WERI-Rb-1 (cell line): ENCODE measurements at regions not wholly inside any gene's neighbourhood (a gene's known extent, or its start where the extent isn't known, plus 50 kb on each side); places are given as distances from the start of the nearest gene placed in this dataset.

ENCODE experiments used
- DNase-seq: peaks from one replicate; pipeline ENCODE4 v3.0.0-alpha.2; 2020
- H3K27ac ChIP-seq: fragments of 250-450 bp; sonication (Bioruptor Pico); 2 replicates; pipeline ENCODE4 v1.5.1; 2020; ENCODE audit warnings: mild to moderate bottlenecking, moderate library complexity
- H3K27me3 ChIP-seq: fragments of 250-450 bp; sonication (Bioruptor Pico); 2 replicates; pipeline ENCODE4 v1.5.1; 2021; ENCODE audit warnings: mild to moderate bottlenecking, low read depth, moderate library complexity; ENCODE audit not compliant: insufficient read depth, severe bottlenecking
- H3K36me3 ChIP-seq: fragments of 250-450 bp; sonication (Bioruptor Pico); 2 replicates; pipeline ENCODE4 v1.5.1; 2020; ENCODE audit warnings: mild to moderate bottlenecking, moderate library complexity
- H3K4me3 ChIP-seq: 2 replicates; pipeline ENCODE4 v1.5.1; 2011; ENCODE audit warnings: low read depth, mild to moderate bottlenecking, control low read depth, low read length
- H3K9me3 ChIP-seq: fragments of 250-450 bp; sonication (Bioruptor Pico); 2 replicates; pipeline ENCODE4 v1.5.1; 2021; ENCODE audit warnings: mild to moderate bottlenecking, moderate library complexity; ENCODE audit not compliant: severe bottlenecking
- TF ChIP-seq, protein P1 (sequence below): IDR thresholded peaks from 2 replicates; pipeline ENCODE4 v1.5.1; 2011; ENCODE audit warnings: low read depth, mild to moderate bottlenecking, control low read depth, inconsistent platforms, low read length

DNA sequence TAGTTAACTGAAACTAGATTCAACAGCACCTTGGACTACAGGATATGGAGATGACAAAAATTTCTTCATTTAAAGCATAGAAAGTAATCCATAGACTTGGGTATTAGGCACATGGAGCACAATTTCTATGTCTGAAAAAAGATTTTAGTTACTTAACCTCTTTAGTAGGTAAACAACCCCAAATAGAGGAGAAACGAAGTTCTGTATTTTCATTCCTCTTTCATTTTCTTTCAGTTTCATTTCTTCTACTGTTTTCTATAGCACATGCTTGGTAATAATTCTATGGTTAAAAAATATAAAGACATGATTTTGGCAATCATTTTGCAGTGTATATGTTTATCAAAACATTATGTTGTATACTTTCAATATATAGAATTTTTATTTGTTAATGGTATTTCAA, 99.5 kb downstream of the CASP12 start:
- H3K27ac ChIP-seq: no peak overlapping the region
- TF ChIP-seq, protein P1, sequence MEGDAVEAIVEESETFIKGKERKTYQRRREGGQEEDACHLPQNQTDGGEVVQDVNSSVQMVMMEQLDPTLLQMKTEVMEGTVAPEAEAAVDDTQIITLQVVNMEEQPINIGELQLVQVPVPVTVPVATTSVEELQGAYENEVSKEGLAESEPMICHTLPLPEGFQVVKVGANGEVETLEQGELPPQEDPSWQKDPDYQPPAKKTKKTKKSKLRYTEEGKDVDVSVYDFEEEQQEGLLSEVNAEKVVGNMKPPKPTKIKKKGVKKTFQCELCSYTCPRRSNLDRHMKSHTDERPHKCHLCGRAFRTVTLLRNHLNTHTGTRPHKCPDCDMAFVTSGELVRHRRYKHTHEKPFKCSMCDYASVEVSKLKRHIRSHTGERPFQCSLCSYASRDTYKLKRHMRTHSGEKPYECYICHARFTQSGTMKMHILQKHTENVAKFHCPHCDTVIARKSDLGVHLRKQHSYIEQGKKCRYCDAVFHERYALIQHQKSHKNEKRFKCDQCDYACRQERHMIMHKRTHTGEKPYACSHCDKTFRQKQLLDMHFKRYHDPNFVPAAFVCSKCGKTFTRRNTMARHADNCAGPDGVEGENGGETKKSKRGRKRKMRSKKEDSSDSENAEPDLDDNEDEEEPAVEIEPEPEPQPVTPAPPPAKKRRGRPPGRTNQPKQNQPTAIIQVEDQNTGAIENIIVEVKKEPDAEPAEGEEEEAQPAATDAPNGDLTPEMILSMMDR: no peak
- DNase-seq: no peak
- no peaks in the 10 kb centered on the region for H3K9me3 ChIP-seq
- no peaks in the 10 kb centered on the region for H3K27me3 ChIP-seq
- H3K36me3 ChIP-seq: no peaks in the 10 kb centered on the region
- no peak overlapping the region for H3K4me3 ChIP-seq

DNA sequence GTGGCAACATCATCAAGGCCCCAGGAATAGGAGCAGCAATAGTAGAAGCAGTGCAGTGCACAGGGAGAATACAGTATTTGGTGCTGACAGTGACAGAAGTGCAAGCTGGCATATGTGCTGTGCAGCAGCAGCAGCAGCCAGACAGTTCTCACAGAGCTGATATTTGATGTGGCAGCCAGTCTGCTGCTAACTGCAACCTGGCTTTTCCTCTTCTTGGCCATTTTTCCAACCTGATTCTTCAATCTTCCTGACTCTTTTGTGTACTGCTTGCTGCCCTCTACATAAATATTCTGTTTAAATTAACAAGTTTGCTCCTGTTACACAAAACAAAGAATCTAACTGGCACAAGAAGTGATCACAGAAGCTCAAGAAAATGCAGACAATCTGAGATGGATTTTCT, 102.0 kb downstream of the CASP12 start:
- H3K27me3 ChIP-seq: no peaks in the 10 kb centered on the region
- no peak overlapping the region for H3K27ac ChIP-seq
- H3K4me3 ChIP-seq: no peak overlapping the region
- no peaks in the 10 kb centered on the region for H3K9me3 ChIP-seq
- DNase-seq: no peak
- no peaks in the 10 kb centered on the region for H3K36me3 ChIP-seq
- TF ChIP-seq, protein P1: no peak

GRCh38 chr11:104795501-104796213, 102.6 kb downstream of the CASP12 start:
- H3K27ac ChIP-seq: no peak overlapping the region
- no peaks in the 10 kb centered on the region for H3K27me3 ChIP-seq
- no peak for DNase-seq
- no peaks in the 10 kb centered on the region for H3K9me3 ChIP-seq
- H3K4me3 ChIP-seq: no peak overlapping the region
- no peaks in the 10 kb centered on the region for H3K36me3 ChIP-seq
- TF ChIP-seq, protein P1: no peak

GRCh38 chr11:104792861-104793260, 105.4 kb downstream of the CASP12 start:
- DNase-seq: no peak
- no peak overlapping the region for H3K4me3 ChIP-seq
- no peak overlapping the region for H3K27ac ChIP-seq
- no peaks in the 10 kb centered on the region for H3K9me3 ChIP-seq
- H3K27me3 ChIP-seq: no peaks in the 10 kb centered on the region
- TF ChIP-seq, protein P1: no peak
- H3K36me3 ChIP-seq: no peaks in the 10 kb centered on the region

DNA sequence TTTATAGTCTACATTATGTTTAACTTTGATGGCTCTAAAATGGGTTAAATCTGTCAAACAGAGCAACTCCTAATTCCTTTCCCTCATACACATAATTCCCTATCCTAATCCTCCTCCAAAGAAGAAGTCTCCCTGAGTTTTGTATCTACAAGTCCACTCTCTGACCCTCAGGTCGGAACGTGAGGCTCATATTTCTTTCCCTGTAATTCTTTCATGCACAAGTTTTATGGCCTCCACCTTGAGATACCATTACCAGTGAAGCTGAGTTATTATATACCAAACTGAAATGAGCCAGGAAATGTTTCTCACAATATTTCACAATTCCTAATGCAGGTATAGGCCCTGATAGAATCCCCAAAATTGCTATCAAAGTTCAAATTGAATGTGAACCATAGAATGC, 106.4 kb downstream of the CASP12 start:
- Histone ChIP-seq H3K36me3 (no peaks in the 10 kb centered on the region), H3K27me3 (no peaks in the 10 kb centered on the region), H3K4me3 (no peak overlapping the region), H3K9me3 (no peaks in the 10 kb centered on the region), H3K27ac (no peak overlapping the region)
- no peak for DNase-seq
- TF ChIP-seq, protein P1: no peak
